Fibroblast of villous mesenchyme (primary cell): ENCODE measurements at regions not wholly inside any gene's neighbourhood (a gene's known extent, or its start where the extent isn't known, plus 50 kb on each side); places are given as distances from the start of the nearest gene placed in this dataset.
A peak's percentile ranks its signal among the peaks of the same experiment; 100 is the strongest.
"Not testable (repeated sequence)": the region's sequence is repeated elsewhere in the genome, so short reads cannot be mapped to it uniquely, and the experiment has no call there.

Source experiments
- DNase-seq: peaks from one replicate; pipeline ENCODE4 v3.0.0-alpha.2; 2010; ENCODE audit warnings: low read depth
- H3K4me3 ChIP-seq: 2 replicates; pipeline ENCODE4 v1.5.1; 2011; ENCODE audit warnings: low read depth, mild to moderate bottlenecking, low read length
- CTCF ChIP-seq: IDR thresholded peaks from 2 replicates; pipeline ENCODE4 v1.5.1; 2012; ENCODE audit warnings: low read depth, mild to moderate bottlenecking, low read length; ENCODE audit not compliant: insufficient read depth

DNA sequence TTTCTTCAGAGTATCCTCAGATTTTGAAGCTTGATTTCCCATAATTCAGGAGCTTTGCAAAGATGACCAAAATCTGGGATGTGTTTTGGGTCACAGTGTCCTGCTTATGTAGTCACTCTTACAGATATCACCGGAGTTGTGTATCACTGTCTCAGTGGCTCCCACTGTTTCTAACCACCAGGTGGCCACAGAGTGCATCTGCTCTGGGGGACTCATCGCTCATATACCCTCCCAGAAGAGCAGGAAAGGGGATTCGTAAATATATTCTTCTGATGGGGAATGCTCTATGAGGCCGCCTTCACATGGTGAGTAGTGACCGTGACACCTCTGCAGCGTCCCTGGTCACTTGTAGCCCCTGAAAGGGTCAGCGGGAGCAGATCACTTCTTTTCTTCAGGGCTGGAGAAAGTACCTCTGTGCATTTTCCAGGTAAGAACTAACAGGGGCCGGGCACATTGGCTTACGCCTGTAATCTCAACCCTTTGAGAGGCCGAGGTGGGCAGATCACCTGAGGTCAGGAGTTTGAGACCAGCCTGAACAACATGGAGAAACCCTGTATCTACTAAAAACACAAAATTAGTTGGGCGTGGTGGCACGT, 249.4 kb upstream of the NOTCH2NLA start:
- peak; percentile 14 for DNase-seq
- H3K4me3 ChIP-seq, result not testable (repeated sequence)
- TF ChIP-seq CTCF, result peak; percentile 65

GRCh38 chr1:146475086-146475485, 246.3 kb upstream of the NOTCH2NLA start:
- H3K4me3 ChIP-seq, DNase-seq: not testable (repeated sequence)

GRCh38 chr1:146474216-146474615, 245.4 kb upstream of the NOTCH2NLA start:
- H3K4me3 ChIP-seq, DNase-seq: not testable (repeated sequence)

DNA sequence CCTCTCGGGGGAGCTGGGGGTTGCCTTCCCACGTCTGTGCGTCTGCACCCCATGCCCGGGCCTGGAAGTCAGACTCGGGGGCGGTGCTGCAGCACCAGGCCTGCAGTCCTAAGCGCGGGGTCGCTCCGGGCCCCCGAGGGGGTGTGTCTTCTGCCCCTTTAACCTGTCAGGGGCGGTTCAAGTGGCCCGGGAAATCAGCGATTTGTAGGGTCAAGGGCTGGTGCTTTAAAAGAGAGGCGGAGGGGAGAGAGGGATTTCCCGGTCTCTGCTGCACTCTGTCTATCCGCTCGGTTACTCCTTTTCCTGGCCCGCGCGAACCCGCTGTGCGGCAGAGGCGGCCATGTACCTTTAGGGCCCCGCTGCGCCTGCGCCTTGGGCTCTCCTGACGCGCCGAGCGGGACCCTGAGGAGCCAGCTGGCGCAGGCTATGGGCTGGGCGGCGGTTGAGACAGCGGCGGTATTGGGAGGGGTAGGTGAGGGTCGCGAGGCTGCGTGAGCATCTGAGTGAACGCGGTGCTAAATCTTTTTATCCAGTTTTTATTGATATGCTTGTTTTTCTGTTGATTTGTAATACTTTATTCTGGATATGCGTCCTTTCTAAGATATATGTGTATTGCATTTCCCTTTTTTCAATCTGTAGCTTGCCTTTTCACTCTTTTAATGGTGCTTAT, 243.5 kb upstream of the NOTCH2NLA start:
- DNase-seq, result peak; percentile 40
- peak overlapping the region; percentile 50 for H3K4me3 ChIP-seq

DNA sequence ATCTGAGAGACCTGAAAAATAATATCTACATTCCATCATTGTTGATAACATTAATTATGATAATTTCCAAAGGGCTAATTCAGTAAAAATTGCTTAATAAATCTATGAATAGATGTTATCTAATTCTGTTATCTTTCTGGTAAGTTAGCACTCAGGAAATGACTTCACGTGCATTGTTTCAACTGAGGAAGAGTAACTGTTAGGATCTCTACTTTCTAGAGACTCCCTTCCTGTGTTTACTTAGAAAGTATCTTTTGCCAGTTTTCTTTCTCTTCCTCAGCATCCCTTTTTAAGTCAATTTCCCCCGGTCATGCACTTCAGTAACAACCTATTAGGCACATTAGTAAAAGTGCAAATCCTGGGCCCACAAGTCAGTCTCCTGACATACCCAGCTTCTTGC, 231.1 kb upstream of the NOTCH2NLA start:
- not testable (repeated sequence) for DNase-seq, H3K4me3 ChIP-seq

- H3K4me3 ChIP-seq, DNase-seq: not testable (repeated sequence)
These were observed 230.5 kb upstream of the NOTCH2NLA start for GRCh38 chr1:146459308-146459707.

DNA sequence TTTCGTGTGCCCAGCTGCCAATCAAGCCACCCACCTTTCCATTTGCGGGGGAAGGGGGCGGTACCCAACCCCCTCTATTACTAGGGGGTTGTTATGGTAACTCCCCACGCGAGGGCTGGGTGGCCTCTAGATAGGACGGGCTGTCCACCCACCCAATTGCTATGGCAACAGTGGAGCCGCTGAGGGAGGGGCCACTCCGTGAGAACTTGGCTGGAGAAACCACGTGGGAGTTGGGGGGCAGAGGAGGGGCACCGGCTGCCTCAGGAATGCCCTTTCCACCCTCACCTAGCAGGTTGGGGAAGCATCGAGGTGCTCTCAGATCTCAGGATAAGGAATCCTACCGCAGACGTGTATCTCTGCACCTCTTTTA, 220.0 kb upstream of the NOTCH2NLA start:
- not testable (repeated sequence) for H3K4me3 ChIP-seq, DNase-seq

GRCh38 chr1:146448212-146448876, 219.5 kb upstream of the NOTCH2NLA start:
- H3K4me3 ChIP-seq, DNase-seq: not testable (repeated sequence)
- TF ChIP-seq CTCF, result peak; percentile 15

DNA sequence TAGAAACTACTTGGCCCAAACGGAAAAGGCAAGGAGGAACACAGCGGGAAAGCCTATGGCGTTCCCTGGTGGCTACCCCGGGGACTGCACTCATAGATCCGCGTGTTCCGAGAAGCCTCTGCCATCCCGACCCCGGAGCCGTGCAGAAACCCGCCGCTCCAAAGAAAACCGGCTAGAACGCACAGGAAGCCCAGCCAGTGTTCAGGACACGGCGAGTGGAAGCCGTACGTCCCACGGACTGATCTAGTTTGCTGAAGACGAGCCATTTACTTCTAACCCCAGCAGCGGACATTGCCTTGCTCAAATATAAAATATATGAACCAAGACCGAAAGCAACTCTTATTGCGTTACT, 215.0 kb upstream of the NOTCH2NLA start:
- H3K4me3 ChIP-seq, result peak overlapping the region; percentile 53
- DNase-seq, result peak; percentile 6

DNA sequence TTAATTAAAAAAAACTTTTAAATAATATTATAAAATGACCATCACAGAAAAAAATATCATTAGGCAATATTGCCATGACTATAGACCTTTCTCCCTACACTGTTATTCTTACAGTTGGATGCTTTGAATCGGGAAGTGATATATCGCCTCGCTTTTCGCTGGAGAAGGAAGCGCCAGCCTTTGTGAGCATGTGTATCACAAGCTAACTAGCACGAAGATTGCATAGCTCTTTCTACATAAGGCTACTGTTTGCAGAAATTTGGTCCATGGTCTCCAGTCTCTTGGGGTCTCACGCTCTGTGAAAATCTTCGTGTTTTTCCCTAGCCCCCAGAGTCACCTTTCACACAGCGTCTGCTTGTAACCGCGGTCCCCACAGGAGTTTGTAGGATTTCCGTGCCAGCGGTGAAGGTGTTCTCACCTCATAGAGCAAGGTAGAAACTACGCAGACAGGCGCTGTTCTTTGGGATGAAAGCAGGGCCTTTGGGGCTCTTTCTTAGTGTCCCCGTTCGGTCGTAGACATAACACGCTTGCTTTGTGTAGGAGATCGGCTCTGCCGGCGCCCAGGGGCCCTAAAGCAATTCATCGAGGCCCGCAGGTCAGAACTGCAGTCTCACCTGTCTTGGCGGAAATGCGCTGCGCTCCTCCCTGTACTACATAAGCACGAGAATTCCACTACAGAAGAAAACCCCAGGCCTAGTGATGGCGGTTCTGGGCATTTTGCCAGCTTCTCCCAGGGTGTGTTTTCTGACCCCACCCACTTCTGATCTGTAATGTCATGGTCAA, 214.5 kb upstream of the NOTCH2NLA start:
- not testable (repeated sequence) for H3K4me3 ChIP-seq, DNase-seq

- DNase-seq, result not testable (repeated sequence)
These were observed 209.7 kb upstream of the NOTCH2NLA start for GRCh38 chr1:146438543-146438942.

GRCh38 chr1:146416642-146417041, 187.8 kb upstream of the NOTCH2NLA start:
- DNase-seq, H3K4me3 ChIP-seq: not testable (repeated sequence)

More at GRCh38 chr1:146438543-146438942, 209.7 kb upstream of the NOTCH2NLA start:
- not testable (repeated sequence) for H3K4me3 ChIP-seq

DNA sequence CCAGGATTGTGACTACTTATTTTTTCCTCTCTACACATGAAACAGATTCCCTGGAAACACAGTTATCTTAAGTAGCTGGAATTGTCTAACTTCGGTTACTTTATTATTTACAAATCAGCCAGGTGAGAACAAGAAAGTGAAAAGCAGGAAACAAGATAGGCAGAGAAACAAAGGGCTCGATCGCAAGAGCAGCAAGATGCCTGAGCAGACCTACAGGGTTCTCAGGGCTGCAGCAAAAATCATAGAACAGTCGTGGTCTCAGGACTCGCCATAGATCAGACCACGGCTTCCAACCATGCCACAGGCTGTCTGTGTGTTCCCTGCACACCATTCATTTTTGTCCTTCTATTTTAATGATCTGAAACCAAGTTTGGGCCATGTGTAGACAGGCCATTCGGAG, 186.2 kb upstream of the NOTCH2NLA start:
- not testable (repeated sequence) for H3K4me3 ChIP-seq, DNase-seq

DNA sequence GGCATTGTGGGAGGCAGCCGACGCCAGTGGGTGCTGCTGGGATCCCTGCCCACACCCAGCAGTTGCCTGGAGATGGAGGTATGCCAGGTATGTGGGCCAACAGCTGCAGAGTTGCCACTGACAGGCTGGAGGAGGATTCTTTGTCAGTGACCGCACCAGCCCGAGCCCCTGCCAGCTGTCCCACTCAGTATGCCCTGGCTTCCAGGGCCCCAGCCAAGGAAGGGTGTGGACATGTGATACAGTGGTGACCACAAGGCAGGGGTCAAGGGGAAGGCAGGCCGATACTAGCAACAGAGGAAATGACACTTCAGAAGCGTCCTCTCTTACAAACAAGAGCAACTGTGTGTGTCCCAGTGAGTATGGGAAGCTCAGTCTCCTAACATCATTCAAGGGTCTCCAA, 185.1 kb upstream of the NOTCH2NLA start:
- not testable (repeated sequence) for H3K4me3 ChIP-seq
- DNase-seq, result peak; percentile 3

DNA sequence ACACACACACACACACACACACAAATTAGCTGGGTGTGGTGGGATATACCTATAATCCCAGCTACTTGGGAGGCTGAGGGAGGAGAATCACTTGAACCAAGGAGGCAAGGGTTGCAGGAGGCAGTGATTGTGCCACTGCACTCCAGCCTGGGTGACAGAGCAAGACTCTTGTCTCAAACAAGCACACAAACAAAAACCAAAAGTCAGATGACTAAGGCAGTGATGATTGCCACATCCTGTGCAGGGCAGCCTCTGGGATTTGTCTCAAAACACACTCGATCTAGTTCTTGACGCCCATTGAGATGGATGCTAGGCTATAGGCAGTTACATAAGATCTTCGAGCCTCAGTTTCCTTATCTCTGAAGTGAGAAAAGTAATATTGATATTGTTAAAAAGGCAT, 183.1 kb upstream of the NOTCH2NLA start:
- not testable (repeated sequence) for H3K4me3 ChIP-seq, DNase-seq

DNA sequence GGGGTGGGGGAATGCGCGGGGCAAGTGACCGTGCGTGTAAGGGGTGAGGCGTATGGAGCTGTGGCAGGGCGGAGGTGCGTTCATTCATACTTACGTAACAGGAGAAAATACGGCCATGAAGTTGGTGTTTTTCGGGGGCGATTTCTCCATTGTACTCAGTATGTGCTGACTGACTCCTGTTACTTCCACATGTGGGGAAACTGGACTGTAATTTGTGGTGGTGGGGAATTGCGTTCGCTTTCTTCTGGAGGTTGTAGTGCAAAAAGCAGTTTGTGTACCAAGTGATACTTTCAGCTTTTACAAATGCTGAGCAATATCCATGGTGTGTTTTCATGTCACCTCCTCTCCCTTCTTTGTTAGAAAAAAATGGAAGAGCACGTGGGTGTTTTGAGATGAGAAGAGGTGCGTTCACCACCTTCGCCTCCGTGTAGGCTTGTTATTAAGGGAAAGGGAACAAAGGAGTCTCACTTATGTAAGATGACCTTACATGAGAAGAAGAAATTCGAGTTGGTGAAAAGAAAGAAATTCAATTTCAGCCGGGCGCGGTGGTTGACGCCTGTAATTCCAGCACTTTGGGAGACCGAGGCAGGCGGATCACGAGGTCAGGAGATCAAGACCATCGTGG, 181.1 kb upstream of the NOTCH2NLA start:
- DNase-seq, result peak; percentile 52

More for the DNA sequence above, 181.1 kb upstream of the NOTCH2NLA start:
- peak overlapping the region; percentile 15 for H3K4me3 ChIP-seq
